Stimulated activated CD4-positive, alpha-beta T cell treated with anti-CD3 and anti-CD28 coated beads, Interleukin-15, amount 100 ng/mL, for 1 hour (primary cell): ENCODE measurements at regions not wholly inside any gene's neighbourhood (a gene's known extent, or its start where the extent isn't known, plus 50 kb on each side); places are given as distances from the start of the nearest gene placed in this dataset.

ENCODE experiments used
- DNase-seq, 2 donors: peaks; one replicate each; pipeline ENCODE4 v3.0.0-alpha.2; 2020; ENCODE audit warnings: low read depth in 1 of 2, low spot score in 1 of 2

DNA sequence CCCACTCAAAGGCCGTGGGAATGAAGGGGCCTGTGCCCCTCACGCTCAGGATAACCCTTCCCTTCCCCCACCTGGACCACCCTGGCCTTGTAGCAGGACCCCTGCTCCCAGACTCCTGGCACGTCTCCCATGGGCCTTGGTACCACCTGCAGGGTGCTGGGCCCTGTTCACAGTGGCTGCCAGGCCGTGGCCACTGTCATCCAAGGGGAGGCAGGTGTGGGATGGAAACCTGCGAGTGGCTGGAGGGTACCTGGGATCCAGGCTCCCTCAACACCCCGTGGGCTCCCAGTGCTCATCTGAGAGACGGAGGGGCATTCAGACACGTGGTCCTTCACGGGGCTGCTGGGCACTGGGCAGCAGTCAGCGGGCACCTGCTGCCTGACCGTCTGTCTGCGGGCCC lies 75.6 kb upstream of the CIBAR2 start:
- DNase-seq, result no peak

DNA sequence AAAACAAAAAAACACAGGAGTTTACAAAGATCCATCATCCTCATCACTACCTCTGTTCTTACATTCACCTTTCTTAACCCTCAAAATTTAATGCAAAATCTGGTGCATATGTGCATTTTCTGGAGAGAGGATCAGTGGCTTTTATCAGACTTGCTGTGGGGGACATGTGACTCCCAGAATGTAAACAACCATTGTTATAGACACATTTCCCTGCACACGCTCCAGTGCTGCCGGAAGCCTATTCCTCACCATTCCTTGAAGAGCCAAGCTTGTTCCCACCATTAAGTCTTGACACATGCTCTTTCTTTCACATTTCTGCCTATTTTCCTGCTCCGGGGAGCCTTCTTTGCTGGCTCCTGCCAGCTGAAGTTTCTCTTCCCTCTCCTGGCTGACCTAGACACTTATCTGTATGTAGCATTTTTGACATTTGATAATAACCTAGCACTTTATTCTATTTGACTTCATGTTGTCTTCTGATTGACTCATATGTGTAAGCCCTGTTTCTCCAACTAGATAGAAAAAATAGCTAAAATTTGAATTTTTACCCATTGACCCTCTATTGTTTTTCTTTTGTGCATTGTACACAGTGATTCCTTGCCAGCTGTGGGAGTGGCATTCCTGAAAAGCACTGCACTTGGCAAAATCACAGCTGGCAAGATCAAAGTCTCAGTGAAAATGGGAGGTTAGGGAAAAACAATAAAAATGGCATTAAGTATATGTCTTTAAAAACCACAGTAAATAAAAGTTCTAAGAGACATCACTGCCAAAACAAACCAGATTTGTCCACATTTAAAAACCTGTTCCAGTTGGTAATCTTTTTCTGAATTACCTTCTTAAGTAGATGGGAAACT lies 76.8 kb upstream of the CIBAR2 start:
- DNase-seq, result no peak

- no peak for DNase-seq
Measured at GRCh38 chr16:85190572-85190971, 78.3 kb upstream of the CIBAR2 start.

DNA sequence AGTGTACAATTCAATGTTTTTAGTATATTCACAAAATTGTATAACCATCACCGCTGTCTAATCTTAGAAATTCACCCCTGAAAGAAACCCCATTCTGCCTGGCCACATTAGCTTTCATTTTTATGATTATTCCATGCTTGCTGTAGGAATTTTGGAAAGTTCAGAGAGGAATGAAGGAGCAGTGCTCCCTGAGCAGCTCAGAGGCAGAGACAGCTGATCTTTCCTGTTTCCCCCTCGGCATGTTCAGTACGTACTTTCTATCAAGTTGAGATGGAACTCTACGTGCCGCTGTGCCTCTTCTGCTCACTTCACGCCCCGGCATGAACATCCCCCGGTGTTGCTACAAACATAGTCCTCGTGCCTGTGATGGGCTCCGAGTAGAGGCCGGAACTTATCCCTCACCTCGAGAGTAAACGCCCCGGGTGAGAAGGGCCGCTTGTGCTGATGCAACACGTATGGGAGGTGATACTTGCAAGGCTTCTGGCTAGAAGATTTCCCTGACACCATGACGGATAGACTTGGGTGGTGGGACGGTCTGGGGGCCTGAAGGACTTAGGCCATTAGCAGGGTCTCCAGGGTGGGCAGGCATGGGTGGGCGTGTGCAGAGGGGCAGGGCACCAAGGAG lies 79.2 kb upstream of the CIBAR2 start:
- DNase-seq, result no peak

- DNase-seq, result no peak
Measured at GRCh38 chr16:85192238-85193114, 80.2 kb upstream of the CIBAR2 start.

DNA sequence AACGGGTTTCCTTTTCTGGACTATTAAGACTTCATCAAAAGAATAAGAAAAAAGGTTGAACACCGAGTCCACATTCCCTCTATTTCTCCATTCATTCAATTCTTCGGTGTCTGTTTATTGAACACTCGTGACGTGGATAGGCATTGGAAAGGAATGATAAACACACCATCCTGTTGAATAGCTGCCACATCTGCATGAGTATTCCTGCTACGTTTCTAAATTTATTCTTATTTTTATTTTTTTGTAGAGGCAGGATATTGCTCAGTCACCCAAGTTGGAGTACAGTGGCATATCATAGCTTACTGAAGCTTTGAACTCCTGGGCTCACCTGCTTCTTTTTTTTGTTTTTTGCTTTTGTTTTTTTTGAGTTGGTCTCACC lies 80.8 kb upstream of the CIBAR2 start:
- no peak for DNase-seq

GRCh38 chr16:85193876-85194275 lies 81.6 kb upstream of the CIBAR2 start:
- DNase-seq, result no peak

GRCh38 chr16:85194307-85195270 lies 82.3 kb upstream of the CIBAR2 start:
- DNase-seq, result no peak

DNA sequence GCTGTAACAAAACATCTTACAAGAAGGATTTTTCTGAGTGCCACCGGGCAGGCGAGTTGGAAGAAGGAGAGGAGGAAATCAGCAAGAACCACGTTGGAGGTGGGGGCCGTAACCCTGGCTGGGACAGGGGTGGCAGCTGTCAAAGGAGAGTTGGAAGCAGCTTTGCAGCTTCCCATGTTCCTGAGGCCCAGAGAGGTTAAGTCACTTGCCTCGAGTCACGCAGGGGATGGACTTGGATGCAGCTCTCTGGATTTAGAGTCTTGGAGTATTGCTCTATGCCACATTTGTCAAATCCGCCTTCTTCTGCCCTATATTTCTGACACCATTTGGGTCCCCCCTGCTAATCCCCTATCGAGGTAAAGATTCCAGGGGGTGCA lies 83.0 kb upstream of the CIBAR2 start:
- DNase-seq, result no peak

- no peak for DNase-seq
Measured at GRCh38 chr16:85195900-85196772, 83.9 kb upstream of the CIBAR2 start.

- no peak for DNase-seq
Measured at GRCh38 chr16:85196976-85197375, 84.7 kb upstream of the CIBAR2 start.

GRCh38 chr16:85197611-85198566 lies 85.6 kb upstream of the CIBAR2 start:
- no peak for DNase-seq

GRCh38 chr16:85199069-85199725 lies 86.9 kb upstream of the CIBAR2 start:
- no peak for DNase-seq

- DNase-seq, result no peak
Measured at GRCh38 chr16:85199880-85200279, 87.6 kb upstream of the CIBAR2 start.

- DNase-seq, result no peak
Measured at GRCh38 chr16:85200471-85201278, 88.4 kb upstream of the CIBAR2 start.

- no peak for DNase-seq
Measured at GRCh38 chr16:85201574-85201973, 89.3 kb upstream of the CIBAR2 start.

DNA sequence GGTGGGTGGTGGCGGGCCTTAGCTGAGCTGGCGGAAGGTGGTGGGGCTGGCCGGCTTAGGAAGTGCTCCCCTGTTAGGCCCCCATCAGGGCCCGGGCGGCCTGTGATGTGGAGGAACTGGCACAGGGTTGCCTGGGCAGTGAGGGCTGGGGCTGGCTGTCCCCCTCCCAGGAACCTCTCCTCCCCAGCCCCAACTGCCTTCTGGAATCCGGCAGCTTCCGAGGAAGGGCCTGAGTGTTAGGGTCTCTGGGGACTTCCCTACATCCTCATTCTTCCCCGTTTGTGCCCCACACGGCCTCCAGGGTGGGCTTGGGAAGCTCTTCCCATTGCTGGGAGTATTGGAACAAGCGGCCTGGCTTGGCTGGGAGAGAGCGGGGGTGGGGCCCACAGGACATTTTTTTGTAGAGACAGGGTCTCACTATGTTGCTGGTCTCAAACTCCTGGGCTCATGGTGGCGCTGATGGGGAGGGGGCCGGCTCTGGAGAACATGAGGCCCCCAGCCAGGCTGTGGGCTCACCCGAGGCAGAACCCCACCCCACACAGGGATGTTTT lies 89.9 kb upstream of the CIBAR2 start:
- no peak for DNase-seq
